ENCODE measurements at regions not wholly inside any gene's neighbourhood (a gene's known extent, or its start where the extent isn't known, plus 50 kb on each side); places are given as distances from the start of the nearest gene placed in this dataset.

DNA sequence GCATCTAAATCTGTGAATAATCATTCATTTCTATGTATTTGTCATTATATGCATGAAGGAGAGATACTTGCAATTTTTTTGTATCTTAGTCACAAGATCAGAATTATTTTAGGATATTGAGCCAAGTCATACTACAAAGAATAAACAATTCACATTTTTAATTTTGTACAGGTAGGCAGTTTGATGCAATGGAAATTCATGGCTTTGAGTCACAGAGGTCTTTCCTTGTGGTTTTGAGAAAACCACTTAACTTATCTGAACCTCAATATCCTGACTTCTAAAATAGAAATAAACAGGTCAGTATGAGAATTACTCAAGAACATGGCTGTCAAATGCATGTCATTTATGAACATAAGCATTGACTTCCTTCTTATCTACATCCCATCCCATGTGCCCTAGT lies 221.4 kb upstream of the SLC10A2 start:
- no peak overlapping the region for H3K27ac ChIP-seq (ENCODE audit: low read depth)
- H3K4me1 ChIP-seq (ENCODE audit: insufficient read depth) = peaks cover 6% of the 10 kb centered on the region; the same call in 1 of the 2 replicates
- no peaks in the 10 kb centered on the region for H3K36me3 Mint-ChIP-seq (ENCODE audit: low read depth)
- H3K36me3 ChIP-seq (ENCODE audit: insufficient read depth) = no peaks in the 10 kb centered on the region
- H3F3A ChIP-seq (replicated peaks; ENCODE audit: low read depth) = no peaks in the 10 kb centered on the region
- ATAC-seq (no peak), DNase-seq (ENCODE audit: low spot score) (no peak)
- TF ChIP-seq STAT1 (IDR thresholded peaks at IDR 0.05; ENCODE audit: unreplicated experiment) (no peak), EZH2 (IDR thresholded peaks at IDR 0.05; ENCODE audit: low read depth, unreplicated experiment) (no peak), POLR2AphosphoS5 (IDR thresholded peaks at IDR 0.05; ENCODE audit: low read depth) (no peak), CREB1 (CRISPR knock-in tag; IDR thresholded peaks at IDR 0.05; ENCODE audit: low read depth) (no peak), EZH2phosphoT487 (IDR thresholded peaks at IDR 0.05; ENCODE audit: unreplicated experiment) (no peak), JUNB (IDR thresholded peaks at IDR 0.05; ENCODE audit: unreplicated experiment) (no peak)
- H3K4me2 ChIP-seq = no peak overlapping the region
- H3K4me1 Mint-ChIP-seq = peaks cover 14% of the 10 kb centered on the region
- no peaks in the 10 kb centered on the region for H3K9me2 ChIP-seq (ENCODE audit: insufficient read depth)
- H2AFZ ChIP-seq = no peak overlapping the region
- H3K4me3 Mint-ChIP-seq = no peak overlapping the region
- H3K79me2 ChIP-seq (replicated peaks; ENCODE audit: insufficient read depth) = no peaks in the 10 kb centered on the region
- no peaks in the 10 kb centered on the region for H3K27me3 ChIP-seq (ENCODE audit: insufficient read depth)
- no peaks in the 10 kb centered on the region for H3K9me3 Mint-ChIP-seq
- H3K4me3 ChIP-seq = no peak overlapping the region
- no peak overlapping the region for H3K27ac Mint-ChIP-seq
- peaks cover 3% of the 10 kb centered on the region for H3K27me3 Mint-ChIP-seq (ENCODE audit: insufficient read depth, low read depth, poor library complexity)
- no peaks in the 10 kb centered on the region for H4K20me1 ChIP-seq (replicated peaks; ENCODE audit: insufficient read depth)

DNA sequence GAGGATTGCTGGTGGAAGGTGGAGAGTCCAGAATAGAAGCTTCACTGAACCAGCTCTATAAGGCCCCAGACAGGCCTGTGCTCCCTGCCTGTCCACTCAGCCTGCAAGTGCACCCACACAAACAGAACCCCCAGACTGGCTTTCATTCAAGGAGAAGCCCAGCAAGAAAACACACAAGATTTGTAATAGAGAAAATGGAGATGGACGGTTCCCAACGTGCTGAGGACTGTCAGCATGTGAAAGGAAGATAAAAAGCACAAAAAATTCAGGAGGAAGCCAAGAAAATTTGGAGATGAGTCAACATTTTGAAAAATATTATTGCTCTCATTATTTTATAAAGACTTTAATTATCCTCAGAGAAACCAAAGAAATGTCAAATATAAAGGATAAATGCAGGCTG lies 218.2 kb upstream of the SLC10A2 start:
- H3K27me3 Mint-ChIP-seq (ENCODE audit: insufficient read depth, low read depth, poor library complexity) = peaks cover 5% of the 10 kb centered on the region
- Histone ChIP-seq H3K4me3 (no peak overlapping the region), H3K27me3 (ENCODE audit: insufficient read depth) (no peaks in the 10 kb centered on the region), H3K36me3 (ENCODE audit: insufficient read depth) (no peaks in the 10 kb centered on the region), H3K4me2 (no peak overlapping the region), H3K79me2 (replicated peaks; ENCODE audit: insufficient read depth) (no peaks in the 10 kb centered on the region), H3F3A (replicated peaks; ENCODE audit: low read depth) (no peaks in the 10 kb centered on the region), H3K4me1 (ENCODE audit: insufficient read depth) (no peaks in the 10 kb centered on the region), H2AFZ (no peak overlapping the region), H4K20me1 (replicated peaks; ENCODE audit: insufficient read depth) (no peaks in the 10 kb centered on the region), H3K27ac (ENCODE audit: low read depth) (no peak overlapping the region), H3K9me2 (ENCODE audit: insufficient read depth) (0 out of 2 replicates have a peak, but pooled peaks cover 8% of the 10 kb centered on the region)
- no peak for ATAC-seq
- DNase-seq (ENCODE audit: low spot score) = no peak
- no peak overlapping the region for H3K27ac Mint-ChIP-seq
- H3K36me3 Mint-ChIP-seq (ENCODE audit: low read depth) = no peaks in the 10 kb centered on the region
- 0 out of 3 replicates have a peak, but pooled peaks cover 2% of the 10 kb centered on the region for H3K4me1 Mint-ChIP-seq
- no peak overlapping the region for H3K4me3 Mint-ChIP-seq
- no peaks in the 10 kb centered on the region for H3K9me3 Mint-ChIP-seq
- TF ChIP-seq, protein P1, sequence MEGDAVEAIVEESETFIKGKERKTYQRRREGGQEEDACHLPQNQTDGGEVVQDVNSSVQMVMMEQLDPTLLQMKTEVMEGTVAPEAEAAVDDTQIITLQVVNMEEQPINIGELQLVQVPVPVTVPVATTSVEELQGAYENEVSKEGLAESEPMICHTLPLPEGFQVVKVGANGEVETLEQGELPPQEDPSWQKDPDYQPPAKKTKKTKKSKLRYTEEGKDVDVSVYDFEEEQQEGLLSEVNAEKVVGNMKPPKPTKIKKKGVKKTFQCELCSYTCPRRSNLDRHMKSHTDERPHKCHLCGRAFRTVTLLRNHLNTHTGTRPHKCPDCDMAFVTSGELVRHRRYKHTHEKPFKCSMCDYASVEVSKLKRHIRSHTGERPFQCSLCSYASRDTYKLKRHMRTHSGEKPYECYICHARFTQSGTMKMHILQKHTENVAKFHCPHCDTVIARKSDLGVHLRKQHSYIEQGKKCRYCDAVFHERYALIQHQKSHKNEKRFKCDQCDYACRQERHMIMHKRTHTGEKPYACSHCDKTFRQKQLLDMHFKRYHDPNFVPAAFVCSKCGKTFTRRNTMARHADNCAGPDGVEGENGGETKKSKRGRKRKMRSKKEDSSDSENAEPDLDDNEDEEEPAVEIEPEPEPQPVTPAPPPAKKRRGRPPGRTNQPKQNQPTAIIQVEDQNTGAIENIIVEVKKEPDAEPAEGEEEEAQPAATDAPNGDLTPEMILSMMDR (conservative IDR thresholded peaks at IDR 0.05; ENCODE audit: low read depth in 2 of 2) = no peak
- no peak for TF ChIP-seq ZNF114 (CRISPR knock-in tag; IDR thresholded peaks at IDR 0.05)
- no peak for TF ChIP-seq EZH2 (IDR thresholded peaks at IDR 0.05; ENCODE audit: low read depth, unreplicated experiment)
- TF ChIP-seq, protein P2, sequence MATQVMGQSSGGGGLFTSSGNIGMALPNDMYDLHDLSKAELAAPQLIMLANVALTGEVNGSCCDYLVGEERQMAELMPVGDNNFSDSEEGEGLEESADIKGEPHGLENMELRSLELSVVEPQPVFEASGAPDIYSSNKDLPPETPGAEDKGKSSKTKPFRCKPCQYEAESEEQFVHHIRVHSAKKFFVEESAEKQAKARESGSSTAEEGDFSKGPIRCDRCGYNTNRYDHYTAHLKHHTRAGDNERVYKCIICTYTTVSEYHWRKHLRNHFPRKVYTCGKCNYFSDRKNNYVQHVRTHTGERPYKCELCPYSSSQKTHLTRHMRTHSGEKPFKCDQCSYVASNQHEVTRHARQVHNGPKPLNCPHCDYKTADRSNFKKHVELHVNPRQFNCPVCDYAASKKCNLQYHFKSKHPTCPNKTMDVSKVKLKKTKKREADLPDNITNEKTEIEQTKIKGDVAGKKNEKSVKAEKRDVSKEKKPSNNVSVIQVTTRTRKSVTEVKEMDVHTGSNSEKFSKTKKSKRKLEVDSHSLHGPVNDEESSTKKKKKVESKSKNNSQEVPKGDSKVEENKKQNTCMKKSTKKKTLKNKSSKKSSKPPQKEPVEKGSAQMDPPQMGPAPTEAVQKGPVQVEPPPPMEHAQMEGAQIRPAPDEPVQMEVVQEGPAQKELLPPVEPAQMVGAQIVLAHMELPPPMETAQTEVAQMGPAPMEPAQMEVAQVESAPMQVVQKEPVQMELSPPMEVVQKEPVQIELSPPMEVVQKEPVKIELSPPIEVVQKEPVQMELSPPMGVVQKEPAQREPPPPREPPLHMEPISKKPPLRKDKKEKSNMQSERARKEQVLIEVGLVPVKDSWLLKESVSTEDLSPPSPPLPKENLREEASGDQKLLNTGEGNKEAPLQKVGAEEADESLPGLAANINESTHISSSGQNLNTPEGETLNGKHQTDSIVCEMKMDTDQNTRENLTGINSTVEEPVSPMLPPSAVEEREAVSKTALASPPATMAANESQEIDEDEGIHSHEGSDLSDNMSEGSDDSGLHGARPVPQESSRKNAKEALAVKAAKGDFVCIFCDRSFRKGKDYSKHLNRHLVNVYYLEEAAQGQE (IDR thresholded peaks at IDR 0.05; ENCODE audit: unreplicated experiment) = no peak
- TF ChIP-seq CREB1 (CRISPR knock-in tag; IDR thresholded peaks at IDR 0.05; ENCODE audit: low read depth) = no peak
- TF ChIP-seq, protein P3, sequence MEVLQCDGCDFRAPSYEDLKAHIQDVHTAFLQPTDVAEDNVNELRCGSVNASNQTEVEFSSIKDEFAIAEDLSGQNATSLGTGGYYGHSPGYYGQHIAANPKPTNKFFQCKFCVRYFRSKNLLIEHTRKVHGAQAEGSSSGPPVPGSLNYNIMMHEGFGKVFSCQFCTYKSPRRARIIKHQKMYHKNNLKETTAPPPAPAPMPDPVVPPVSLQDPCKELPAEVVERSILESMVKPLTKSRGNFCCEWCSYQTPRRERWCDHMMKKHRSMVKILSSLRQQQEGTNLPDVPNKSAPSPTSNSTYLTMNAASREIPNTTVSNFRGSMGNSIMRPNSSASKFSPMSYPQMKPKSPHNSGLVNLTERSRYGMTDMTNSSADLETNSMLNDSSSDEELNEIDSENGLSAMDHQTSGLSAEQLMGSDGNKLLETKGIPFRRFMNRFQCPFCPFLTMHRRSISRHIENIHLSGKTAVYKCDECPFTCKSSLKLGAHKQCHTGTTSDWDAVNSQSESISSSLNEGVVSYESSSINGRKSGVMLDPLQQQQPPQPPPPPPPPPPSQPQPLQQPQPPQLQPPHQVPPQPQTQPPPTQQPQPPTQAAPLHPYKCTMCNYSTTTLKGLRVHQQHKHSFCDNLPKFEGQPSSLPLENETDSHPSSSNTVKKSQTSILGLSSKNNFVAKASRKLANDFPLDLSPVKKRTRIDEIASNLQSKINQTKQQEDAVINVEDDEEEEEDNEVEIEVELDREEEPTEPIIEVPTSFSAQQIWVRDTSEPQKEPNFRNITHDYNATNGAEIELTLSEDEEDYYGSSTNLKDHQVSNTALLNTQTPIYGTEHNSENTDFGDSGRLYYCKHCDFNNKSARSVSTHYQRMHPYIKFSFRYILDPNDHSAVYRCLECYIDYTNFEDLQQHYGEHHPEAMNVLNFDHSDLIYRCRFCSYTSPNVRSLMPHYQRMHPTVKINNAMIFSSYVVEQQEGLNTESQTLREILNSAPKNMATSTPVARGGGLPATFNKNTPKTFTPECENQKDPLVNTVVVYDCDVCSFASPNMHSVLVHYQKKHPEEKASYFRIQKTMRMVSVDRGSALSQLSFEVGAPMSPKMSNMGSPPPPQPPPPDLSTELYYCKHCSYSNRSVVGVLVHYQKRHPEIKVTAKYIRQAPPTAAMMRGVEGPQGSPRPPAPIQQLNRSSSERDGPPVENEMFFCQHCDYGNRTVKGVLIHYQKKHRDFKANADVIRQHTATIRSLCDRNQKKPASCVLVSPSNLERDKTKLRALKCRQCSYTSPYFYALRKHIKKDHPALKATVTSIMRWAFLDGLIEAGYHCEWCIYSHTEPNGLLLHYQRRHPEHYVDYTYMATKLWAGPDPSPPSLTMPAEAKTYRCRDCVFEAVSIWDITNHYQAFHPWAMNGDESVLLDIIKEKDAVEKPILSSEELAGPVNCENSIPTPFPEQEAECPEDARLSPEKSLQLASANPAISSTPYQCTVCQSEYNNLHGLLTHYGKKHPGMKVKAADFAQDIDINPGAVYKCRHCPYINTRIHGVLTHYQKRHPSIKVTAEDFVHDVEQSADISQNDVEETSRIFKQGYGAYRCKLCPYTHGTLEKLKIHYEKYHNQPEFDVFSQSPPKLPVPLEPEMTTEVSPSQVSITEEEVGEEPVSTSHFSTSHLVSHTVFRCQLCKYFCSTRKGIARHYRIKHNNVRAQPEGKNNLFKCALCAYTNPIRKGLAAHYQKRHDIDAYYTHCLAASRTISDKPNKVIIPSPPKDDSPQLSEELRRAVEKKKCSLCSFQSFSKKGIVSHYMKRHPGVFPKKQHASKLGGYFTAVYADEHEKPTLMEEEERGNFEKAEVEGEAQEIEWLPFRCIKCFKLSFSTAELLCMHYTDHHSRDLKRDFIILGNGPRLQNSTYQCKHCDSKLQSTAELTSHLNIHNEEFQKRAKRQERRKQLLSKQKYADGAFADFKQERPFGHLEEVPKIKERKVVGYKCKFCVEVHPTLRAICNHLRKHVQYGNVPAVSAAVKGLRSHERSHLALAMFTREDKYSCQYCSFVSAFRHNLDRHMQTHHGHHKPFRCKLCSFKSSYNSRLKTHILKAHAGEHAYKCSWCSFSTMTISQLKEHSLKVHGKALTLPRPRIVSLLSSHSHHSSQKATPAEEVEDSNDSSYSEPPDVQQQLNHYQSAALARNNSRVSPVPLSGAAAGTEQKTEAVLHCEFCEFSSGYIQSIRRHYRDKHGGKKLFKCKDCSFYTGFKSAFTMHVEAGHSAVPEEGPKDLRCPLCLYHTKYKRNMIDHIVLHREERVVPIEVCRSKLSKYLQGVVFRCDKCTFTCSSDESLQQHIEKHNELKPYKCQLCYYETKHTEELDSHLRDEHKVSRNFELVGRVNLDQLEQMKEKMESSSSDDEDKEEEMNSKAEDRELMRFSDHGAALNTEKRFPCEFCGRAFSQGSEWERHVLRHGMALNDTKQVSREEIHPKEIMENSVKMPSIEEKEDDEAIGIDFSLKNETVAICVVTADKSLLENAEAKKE (CRISPR knock-in tag; IDR thresholded peaks at IDR 0.05) = no peak
- TF ChIP-seq ZNF331 (CRISPR knock-in tag; IDR thresholded peaks at IDR 0.05; ENCODE audit: low read depth) = no peak
- TF ChIP-seq JUNB (IDR thresholded peaks at IDR 0.05; ENCODE audit: unreplicated experiment) = no peak
- no peak for TF ChIP-seq EZH2phosphoT487 (IDR thresholded peaks at IDR 0.05; ENCODE audit: unreplicated experiment)

Data from GM23338 (cell line).